Osteoblast (primary cell): ENCODE measurements at regions not wholly inside any gene's neighbourhood (a gene's known extent, or its start where the extent isn't known, plus 50 kb on each side); places are given as distances from the start of the nearest gene placed in this dataset.

Source experiments
- DNase-seq: peaks from one replicate; pipeline ENCODE4 v3.0.0; 2011; ENCODE audit warnings: low spot score, mixed read lengths; ENCODE audit not compliant: insufficient read length; ENCODE audit errors: missing footprints
- H2AFZ ChIP-seq: 2 replicates; pipeline ENCODE4 v1.6.0; 2011; ENCODE audit warnings: mild to moderate bottlenecking, low read length
- H3K27ac ChIP-seq: 2 replicates; pipeline ENCODE4 v1.5.1; 2011; ENCODE audit warnings: mild to moderate bottlenecking, low read depth, low read length, moderate library complexity
- H3K27me3 ChIP-seq: 2 replicates; pipeline ENCODE4 v1.6.0; 2012; ENCODE audit warnings: mild to moderate bottlenecking, control low read depth, inconsistent platforms, low read length, moderate library complexity; ENCODE audit not compliant: insufficient read depth
- H3K36me3 ChIP-seq: 2 replicates; pipeline ENCODE4 v1.5.1; 2011; ENCODE audit warnings: mild to moderate bottlenecking, low read length, control low read depth, moderate library complexity; ENCODE audit not compliant: insufficient read depth
- H3K4me1 ChIP-seq: 2 replicates; pipeline ENCODE4 v1.5.1; 2011; ENCODE audit warnings: mild to moderate bottlenecking, low read length, control low read depth, moderate library complexity; ENCODE audit not compliant: insufficient read depth
- H3K4me2 ChIP-seq: 2 replicates; pipeline ENCODE4 v1.6.0; 2011; ENCODE audit warnings: mild to moderate bottlenecking, low read length; ENCODE audit not compliant: insufficient read depth
- H3K4me3 ChIP-seq: fragments of 200-600 bp; sonication (generic); 3 replicates; pipeline ENCODE4 v1.5.1; 2012; ENCODE audit warnings: mild to moderate bottlenecking, low read length, inconsistent platforms; ENCODE audit not compliant: insufficient read depth
- H3K79me2 ChIP-seq: 2 replicates; pipeline ENCODE4 v1.6.0; 2012; ENCODE audit warnings: mild to moderate bottlenecking, low read length, control low read depth, inconsistent platforms; ENCODE audit not compliant: insufficient read depth
- H3K9me3 ChIP-seq: 2 replicates; pipeline ENCODE4 v1.5.1; 2011; ENCODE audit warnings: low read depth, low read length, control low read depth
- H4K20me1 ChIP-seq: 2 replicates; pipeline ENCODE4 v1.6.0; 2012; ENCODE audit warnings: mild to moderate bottlenecking, low read length, control low read depth; ENCODE audit not compliant: insufficient read depth
- CTCF ChIP-seq: IDR thresholded peaks from 2 replicates; pipeline ENCODE4 v1.5.1; 2011; ENCODE audit warnings: mild to moderate bottlenecking, low read depth, low read length, moderate library complexity; ENCODE audit errors: extremely low read depth

- no peaks in the 10 kb centered on the region for H3K79me2 ChIP-seq
- no peaks in the 10 kb centered on the region for H3K27me3 ChIP-seq
- no peaks in the 10 kb centered on the region for H3K9me3 ChIP-seq
- no peak overlapping the region for H2AFZ ChIP-seq
- no peaks in the 10 kb centered on the region for H4K20me1 ChIP-seq
- H3K36me3 ChIP-seq, result no peaks in the 10 kb centered on the region
- no peak overlapping the region for H3K4me3 ChIP-seq
- H3K27ac ChIP-seq, result no peak overlapping the region
- H3K4me1 ChIP-seq, result peaks cover 4% of the 10 kb centered on the region
- no peak for DNase-seq
- H3K4me2 ChIP-seq, result no peak overlapping the region
- no peak for TF ChIP-seq CTCF
These were observed 175.3 kb upstream of the THUMPD2 start for GRCh38 chr2:39954346-39954745.

GRCh38 chr2:39949131-39949530 lies 170.1 kb upstream of the THUMPD2 start:
- H3K27ac ChIP-seq, result peak overlapping the region; percentile 74
- no peak for DNase-seq

GRCh38 chr2:39948016-39948719 lies 169.1 kb upstream of the THUMPD2 start:
- Histone ChIP-seq H3K36me3 (no peaks in the 10 kb centered on the region), H3K27me3 (no peaks in the 10 kb centered on the region), H3K79me2 (no peaks in the 10 kb centered on the region), H3K27ac (peak overlapping the region; percentile 74), H2AFZ (no peak overlapping the region), H3K9me3 (no peaks in the 10 kb centered on the region), H3K4me2 (peak overlapping the region; percentile 9), H4K20me1 (no peaks in the 10 kb centered on the region), H3K4me1 (peaks cover 25% of the 10 kb centered on the region), H3K4me3 (no peak overlapping the region)
- DNase-seq, result no peak
- TF ChIP-seq CTCF, result no peak

More at GRCh38 chr2:39949131-39949530, 170.1 kb upstream of the THUMPD2 start:
- no peak for TF ChIP-seq CTCF
- Histone ChIP-seq H4K20me1 (no peaks in the 10 kb centered on the region), H2AFZ (no peak overlapping the region), H3K4me1 (peaks cover 24% of the 10 kb centered on the region), H3K4me3 (no peak overlapping the region), H3K27me3 (no peaks in the 10 kb centered on the region), H3K36me3 (no peaks in the 10 kb centered on the region), H3K4me2 (no peak overlapping the region), H3K79me2 (no peaks in the 10 kb centered on the region), H3K9me3 (no peaks in the 10 kb centered on the region)

- no peak for TF ChIP-seq CTCF
- H3K36me3 ChIP-seq, result no peaks in the 10 kb centered on the region
- peaks cover 28% of the 10 kb centered on the region for H3K4me1 ChIP-seq
- H3K4me3 ChIP-seq, result no peak overlapping the region
- no peaks in the 10 kb centered on the region for H3K79me2 ChIP-seq
- no peak overlapping the region for H2AFZ ChIP-seq
- no peaks in the 10 kb centered on the region for H3K27me3 ChIP-seq
- H3K4me2 ChIP-seq, result no peak overlapping the region
- peak overlapping the region; percentile 74 for H3K27ac ChIP-seq
- DNase-seq, result no peak
- H4K20me1 ChIP-seq, result no peaks in the 10 kb centered on the region
- no peaks in the 10 kb centered on the region for H3K9me3 ChIP-seq
These were observed 168.4 kb upstream of the THUMPD2 start for GRCh38 chr2:39947294-39948015.
